Peyer's patch (tissue), 4 donors: ENCODE measurements at regions not wholly inside any gene's neighbourhood (a gene's known extent, or its start where the extent isn't known, plus 50 kb on each side); places are given as distances from the start of the nearest gene placed in this dataset.
"Not testable (repeated sequence)": the region's sequence is repeated elsewhere in the genome, so short reads cannot be mapped to it uniquely, and the experiment has no call there.

ENCODE experiments used
- DNase-seq, 3 donors: peaks; one replicate each; pipeline ENCODE4 v3.0.0-alpha.2; 2017 to 2019
- H3K27ac ChIP-seq, 4 donors: fragments of 200-600 bp; sonication (generic); one replicate each; pipeline ENCODE4 v1.5.1; 2016 to 2019
- H3K27me3 ChIP-seq, 2 donors: fragments of 200-600 bp; sonication (generic); one replicate each; pipeline ENCODE4 v1.5.1; 2019
- H3K36me3 ChIP-seq, 3 donors: fragments of 200-600 bp; sonication (generic); one replicate each; pipeline ENCODE4 v1.5.1; 2016 to 2019
- H3K4me1 ChIP-seq, 4 donors: fragments of 200-600 bp; sonication (generic); one replicate each; pipeline ENCODE4 v1.5.1; 2016 to 2019
- H3K4me3 ChIP-seq, 4 donors: fragments of 200-600 bp; sonication (generic); 1 replicate in 3 of 4; 2 replicates in 1 of 4; pipeline ENCODE4 v1.5.1; 2016 to 2019; ENCODE audit warnings: mild to moderate bottlenecking in 1 of 4
- H3K9me3 ChIP-seq, 4 donors: fragments of 200-600 bp; sonication (generic); one replicate each; pipeline ENCODE4 v1.5.1; 2016 to 2019; ENCODE audit warnings: mild to moderate bottlenecking in 1 of 4
- POLR2A ChIP-seq, 2 donors: fragments of 450-650 bp; IDR thresholded peaks; one replicate each; pipeline ENCODE4 v1.5.1; 2017; ENCODE audit warnings: antibody characterized with exemption in 2 of 2, mild to moderate bottlenecking in 2 of 2, moderate library complexity in 2 of 2
- TF ChIP-seq, protein P1 (sequence below), 6 experiments: fragments of 450-650 bp in 4 of 6; fragments of 200-600 bp in 2 of 6; sonication (generic) in 1 of 6; IDR thresholded peaks; one replicate each; pipeline ENCODE4 v1.5.1; 2017 to 2019; ENCODE audit warnings: antibody characterized with exemption in 6 of 6, mild to moderate bottlenecking in 3 of 6, moderate library complexity in 1 of 6

DNA sequence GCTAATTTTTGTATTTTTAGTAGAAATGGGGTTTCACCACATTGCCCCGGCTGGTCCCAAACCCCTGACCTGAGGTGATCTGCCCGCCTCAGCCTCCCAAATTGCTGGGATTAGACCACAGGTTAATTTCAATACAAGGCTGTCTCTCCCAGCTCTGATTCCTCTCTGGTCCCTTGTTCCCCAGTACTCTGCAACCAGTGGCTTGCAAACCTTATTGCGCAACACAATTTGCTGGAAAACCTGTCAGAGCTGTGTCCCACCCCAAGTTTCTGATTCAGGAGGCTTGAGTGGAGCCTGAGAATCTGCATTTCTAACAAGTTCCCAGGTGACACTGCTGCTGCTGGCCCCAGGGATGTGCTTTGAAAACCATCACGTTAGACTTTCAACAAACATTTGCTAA is 96.2 kb upstream of the SRSF6 start:
- no peaks in the 10 kb centered on the region for H3K9me3 ChIP-seq
- H3K36me3 ChIP-seq = no peaks in the 10 kb centered on the region
- TF ChIP-seq, protein P1, sequence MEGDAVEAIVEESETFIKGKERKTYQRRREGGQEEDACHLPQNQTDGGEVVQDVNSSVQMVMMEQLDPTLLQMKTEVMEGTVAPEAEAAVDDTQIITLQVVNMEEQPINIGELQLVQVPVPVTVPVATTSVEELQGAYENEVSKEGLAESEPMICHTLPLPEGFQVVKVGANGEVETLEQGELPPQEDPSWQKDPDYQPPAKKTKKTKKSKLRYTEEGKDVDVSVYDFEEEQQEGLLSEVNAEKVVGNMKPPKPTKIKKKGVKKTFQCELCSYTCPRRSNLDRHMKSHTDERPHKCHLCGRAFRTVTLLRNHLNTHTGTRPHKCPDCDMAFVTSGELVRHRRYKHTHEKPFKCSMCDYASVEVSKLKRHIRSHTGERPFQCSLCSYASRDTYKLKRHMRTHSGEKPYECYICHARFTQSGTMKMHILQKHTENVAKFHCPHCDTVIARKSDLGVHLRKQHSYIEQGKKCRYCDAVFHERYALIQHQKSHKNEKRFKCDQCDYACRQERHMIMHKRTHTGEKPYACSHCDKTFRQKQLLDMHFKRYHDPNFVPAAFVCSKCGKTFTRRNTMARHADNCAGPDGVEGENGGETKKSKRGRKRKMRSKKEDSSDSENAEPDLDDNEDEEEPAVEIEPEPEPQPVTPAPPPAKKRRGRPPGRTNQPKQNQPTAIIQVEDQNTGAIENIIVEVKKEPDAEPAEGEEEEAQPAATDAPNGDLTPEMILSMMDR (IDR thresholded peaks at IDR 0.05) = no peak
- no peak for TF ChIP-seq POLR2A (IDR thresholded peaks at IDR 0.05)
- H3K27me3 ChIP-seq = no peaks in the 10 kb centered on the region
- no peak overlapping the region for H3K4me3 ChIP-seq
- H3K4me1 ChIP-seq = no peaks in the 10 kb centered on the region
- no peak overlapping the region for H3K27ac ChIP-seq
- no peak for DNase-seq

DNA sequence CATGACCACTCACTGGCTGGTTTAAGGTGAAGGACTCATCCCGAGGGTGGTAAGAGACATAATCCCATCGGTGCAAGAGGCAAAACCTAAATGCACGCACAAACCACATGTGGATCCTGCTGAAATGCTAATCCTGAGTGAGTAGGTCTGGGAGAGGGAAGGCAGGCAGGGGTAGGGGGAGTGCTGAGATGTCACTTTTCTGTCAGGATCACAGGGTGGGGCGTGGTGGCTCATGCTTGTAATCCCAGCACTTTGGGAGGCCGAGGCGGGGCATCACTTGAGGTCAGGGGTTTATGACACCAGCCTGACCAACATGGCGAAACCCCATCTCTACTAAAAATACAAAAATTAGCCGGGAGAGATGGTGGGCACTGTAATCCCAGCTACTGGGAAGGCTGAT is 97.7 kb upstream of the SRSF6 start:
- no peaks in the 10 kb centered on the region for H3K27me3 ChIP-seq
- TF ChIP-seq POLR2A (IDR thresholded peaks at IDR 0.05) = no peak
- TF ChIP-seq, protein P1 (IDR thresholded peaks at IDR 0.05) = no peak
- no peaks in the 10 kb centered on the region for H3K4me1 ChIP-seq
- H3K27ac ChIP-seq = no peak overlapping the region
- no peaks in the 10 kb centered on the region for H3K36me3 ChIP-seq
- no peaks in the 10 kb centered on the region for H3K9me3 ChIP-seq
- DNase-seq = no peak
- no peak overlapping the region for H3K4me3 ChIP-seq

DNA sequence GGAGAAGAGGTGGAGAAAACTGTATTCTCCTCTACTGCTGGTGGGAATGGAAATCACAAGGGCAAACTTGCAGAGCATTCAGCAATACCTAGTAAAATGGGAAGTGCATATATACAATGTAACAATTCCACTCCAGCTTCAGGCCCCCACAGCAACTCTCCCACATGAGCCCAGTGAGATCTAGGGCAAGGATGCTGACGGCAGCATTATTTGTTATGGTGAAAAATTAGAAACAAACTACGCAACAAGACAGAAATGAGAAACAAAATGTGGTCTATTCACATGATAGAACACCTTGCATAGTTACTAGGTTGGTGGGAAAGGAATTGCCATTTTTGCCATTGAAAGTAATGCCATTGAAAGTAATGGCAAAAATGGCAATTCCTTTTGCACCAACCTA is 98.9 kb upstream of the SRSF6 start:
- no peaks in the 10 kb centered on the region for H3K27me3 ChIP-seq
- H3K27ac ChIP-seq = no peak overlapping the region

DNA sequence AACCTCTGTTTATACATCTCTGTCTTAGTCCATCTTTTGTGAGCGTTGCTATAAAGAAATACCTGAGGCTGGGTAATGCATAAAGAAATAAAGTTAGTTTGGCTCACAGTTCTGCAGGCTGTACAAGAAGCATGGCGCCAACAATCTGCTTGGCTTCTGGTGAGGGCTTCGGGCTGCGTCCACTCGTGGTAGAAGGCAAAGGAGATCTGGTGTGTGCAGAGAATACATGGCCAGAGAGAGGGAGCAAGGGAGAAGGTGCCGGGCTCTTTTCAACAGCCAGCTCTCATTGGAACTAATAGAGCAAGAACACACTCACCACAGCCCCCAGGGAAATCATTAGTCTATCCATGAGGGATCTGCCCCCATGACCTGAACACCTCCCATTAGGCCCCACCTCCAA is 100.3 kb upstream of the SRSF6 start:
- Histone ChIP-seq H3K4me1 (no peaks in the 10 kb centered on the region), H3K9me3 (no peaks in the 10 kb centered on the region), H3K27ac (no peak overlapping the region), H3K27me3 (no peaks in the 10 kb centered on the region), H3K36me3 (no peaks in the 10 kb centered on the region), H3K4me3 (no peak overlapping the region)
- no peak for TF ChIP-seq POLR2A (IDR thresholded peaks at IDR 0.05)
- TF ChIP-seq, protein P1 (IDR thresholded peaks at IDR 0.05) = no peak
- DNase-seq = no peak

More for the DNA sequence above, 98.9 kb upstream of the SRSF6 start:
- H3K36me3 ChIP-seq = no peaks in the 10 kb centered on the region
- H3K9me3 ChIP-seq = no peaks in the 10 kb centered on the region
- no peak overlapping the region for H3K4me3 ChIP-seq
- no peak for DNase-seq
- TF ChIP-seq, protein P1 (IDR thresholded peaks at IDR 0.05) = no peak
- TF ChIP-seq POLR2A (IDR thresholded peaks at IDR 0.05) = no peak
- no peaks in the 10 kb centered on the region for H3K4me1 ChIP-seq

DNA sequence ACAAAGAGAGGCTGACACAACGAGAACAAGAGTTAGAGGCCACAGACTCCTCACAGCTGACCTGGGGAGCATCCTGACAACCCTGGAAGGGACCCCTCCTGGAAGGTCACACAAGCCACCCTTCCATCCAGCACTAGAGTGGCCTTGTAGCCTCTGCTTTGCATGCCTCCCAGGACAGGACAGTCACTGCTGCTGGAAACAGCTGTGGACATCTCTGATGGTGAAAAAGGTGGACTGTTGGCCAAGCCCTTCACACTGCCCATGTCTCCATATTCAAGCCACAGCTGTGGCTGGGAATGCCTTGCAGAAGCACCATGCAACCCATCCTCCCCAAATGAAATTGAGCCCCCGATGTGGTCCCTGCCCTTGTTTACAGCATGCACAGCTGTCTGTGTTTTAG is 102.1 kb upstream of the SRSF6 start:
- Histone ChIP-seq H3K27ac (no peak overlapping the region), H3K36me3 (no peaks in the 10 kb centered on the region), H3K4me1 (no peaks in the 10 kb centered on the region), H3K4me3 (no peak overlapping the region), H3K27me3 (no peaks in the 10 kb centered on the region), H3K9me3 (no peaks in the 10 kb centered on the region)
- no peak for DNase-seq
- TF ChIP-seq, protein P1 (IDR thresholded peaks at IDR 0.05) = no peak
- TF ChIP-seq POLR2A (IDR thresholded peaks at IDR 0.05) = no peak

DNA sequence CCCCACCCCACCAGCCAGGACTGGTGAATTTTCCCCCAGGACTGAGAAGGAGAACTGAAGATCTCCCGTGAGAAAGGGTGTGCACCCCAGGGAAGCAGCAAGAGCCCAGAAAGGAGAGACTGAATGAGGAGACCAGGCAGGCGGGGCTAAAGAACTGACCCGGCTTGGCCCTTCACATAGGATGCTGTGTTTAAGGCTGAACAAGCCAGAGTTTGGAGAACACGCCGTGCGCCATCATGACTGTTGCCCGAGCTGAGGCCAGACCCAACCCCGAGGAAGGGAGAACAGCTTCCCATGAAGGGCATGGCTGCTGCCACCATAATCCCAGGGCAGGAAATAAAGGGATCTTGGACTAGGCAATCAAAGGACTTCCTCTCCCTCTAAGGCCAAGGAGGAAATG is 104.7 kb upstream of the SRSF6 start:
- DNase-seq = no peak
- Histone ChIP-seq H3K9me3 (no peaks in the 10 kb centered on the region), H3K27me3 (no peaks in the 10 kb centered on the region), H3K27ac (no peak overlapping the region), H3K4me1 (no peaks in the 10 kb centered on the region), H3K4me3 (no peak overlapping the region), H3K36me3 (no peaks in the 10 kb centered on the region)
- TF ChIP-seq POLR2A (IDR thresholded peaks at IDR 0.05) = no peak
- TF ChIP-seq, protein P1 (IDR thresholded peaks at IDR 0.05) = no peak

DNA sequence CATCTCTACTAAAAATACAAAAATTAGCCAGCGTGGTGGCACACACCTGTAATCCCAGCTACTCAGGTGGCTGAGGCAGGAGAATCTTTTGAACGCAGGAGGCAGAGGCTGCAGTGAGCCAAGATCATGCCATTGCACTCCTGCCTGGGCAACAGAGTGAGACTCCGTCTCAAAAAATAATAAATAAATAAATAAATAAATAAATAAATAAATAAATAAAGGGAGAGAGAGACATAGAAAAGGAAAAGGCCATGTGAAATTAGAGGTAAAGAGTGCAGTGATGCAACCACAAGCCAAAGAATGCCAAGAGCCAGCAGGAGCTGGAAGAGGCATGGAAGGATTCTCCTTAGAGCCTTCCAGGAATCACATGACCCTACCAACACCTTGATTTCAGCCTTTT is 107.0 kb upstream of the SRSF6 start:
- not testable (repeated sequence) for H3K4me1 ChIP-seq, DNase-seq, H3K36me3 ChIP-seq, H3K27ac ChIP-seq, H3K27me3 ChIP-seq, H3K4me3 ChIP-seq, H3K9me3 ChIP-seq
